Caki2 (cell line): ENCODE measurements at regions not wholly inside any gene's neighbourhood (a gene's known extent, or its start where the extent isn't known, plus 50 kb on each side); places are given as distances from the start of the nearest gene placed in this dataset.
"Not testable (repeated sequence)": the region's sequence is repeated elsewhere in the genome, so short reads cannot be mapped to it uniquely, and the experiment has no call there.

Source experiments
- DNase-seq: peaks from one replicate; pipeline ENCODE4 v3.0.0-alpha.2; 2015; ENCODE audit warnings: low read depth
- in situ Hi-C: cut with HindIII; loops from 2 replicates; pipeline ENCODE4 v1.10.0; 2016; ENCODE audit warnings: low sequenced_read_pairs, low pct_unique_long_range_greater_than_20kb, mixed read lengths

DNA sequence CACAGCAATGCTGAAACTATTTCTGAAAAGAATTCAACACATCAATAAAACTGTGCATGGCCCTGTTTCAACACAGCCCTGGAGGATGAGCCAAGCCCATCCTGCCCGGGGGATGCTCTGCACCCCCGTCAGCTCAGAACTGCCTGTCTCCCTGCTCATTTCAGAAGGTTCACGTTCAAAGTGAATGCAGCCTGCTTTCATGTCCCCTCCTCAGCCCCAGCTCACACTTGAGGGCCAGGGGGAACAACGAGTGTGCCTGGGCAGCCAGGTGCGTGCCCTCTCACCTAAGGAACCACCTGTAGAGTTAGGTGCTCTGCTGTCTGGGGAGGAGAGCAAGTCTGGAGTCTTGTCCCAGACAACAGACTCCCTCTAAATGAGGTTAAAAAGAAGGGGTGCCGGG is 348.5 kb upstream of the IRX2 start:
- in situ Hi-C loops, result no loop called here
- no peak for DNase-seq

DNA sequence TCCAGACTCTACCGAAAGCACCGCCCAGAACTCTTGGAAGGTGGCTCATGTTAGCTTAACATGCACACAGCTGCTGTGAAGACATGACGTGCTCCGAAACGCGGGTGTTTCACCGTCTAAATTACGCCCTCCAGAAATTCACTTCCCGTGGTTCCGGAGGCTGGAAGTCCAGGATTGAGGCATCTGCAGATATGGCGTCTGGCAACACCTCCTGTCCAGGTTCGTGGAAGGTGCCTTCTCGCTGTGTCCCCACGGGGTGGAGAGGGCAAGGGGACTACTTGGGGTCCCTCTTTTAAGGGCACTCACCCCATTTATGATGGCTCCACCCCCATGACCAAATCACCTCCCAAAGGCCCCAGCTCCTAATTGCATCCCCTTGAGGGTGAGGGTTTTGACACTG is 348.0 kb upstream of the IRX2 start:
- DNase-seq, result no peak

DNA sequence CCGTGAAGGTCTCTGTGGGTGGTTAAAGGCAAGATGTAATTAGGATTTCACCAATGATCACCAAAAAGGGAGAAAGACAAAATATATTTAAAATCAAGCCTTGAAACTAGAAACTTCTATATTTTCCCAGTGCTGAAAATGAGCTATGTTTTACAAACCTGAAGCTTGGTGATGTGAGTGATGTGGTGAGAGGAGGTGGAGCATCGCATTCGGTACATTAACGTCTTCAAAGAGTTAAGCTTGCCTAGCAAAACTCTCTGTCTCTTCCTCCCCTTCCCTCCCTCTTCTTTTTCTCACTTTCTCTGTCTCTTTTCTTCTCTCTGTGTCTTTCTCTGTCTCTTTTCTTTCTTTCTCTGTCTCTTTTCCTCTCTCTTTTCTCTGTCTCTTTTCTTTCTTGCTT is 347.3 kb upstream of the IRX2 start:
- DNase-seq, result no peak
- in situ Hi-C loops, result no loop called here

More for the DNA sequence above, 348.0 kb upstream of the IRX2 start:
- in situ Hi-C loops, result no loop called here

DNA sequence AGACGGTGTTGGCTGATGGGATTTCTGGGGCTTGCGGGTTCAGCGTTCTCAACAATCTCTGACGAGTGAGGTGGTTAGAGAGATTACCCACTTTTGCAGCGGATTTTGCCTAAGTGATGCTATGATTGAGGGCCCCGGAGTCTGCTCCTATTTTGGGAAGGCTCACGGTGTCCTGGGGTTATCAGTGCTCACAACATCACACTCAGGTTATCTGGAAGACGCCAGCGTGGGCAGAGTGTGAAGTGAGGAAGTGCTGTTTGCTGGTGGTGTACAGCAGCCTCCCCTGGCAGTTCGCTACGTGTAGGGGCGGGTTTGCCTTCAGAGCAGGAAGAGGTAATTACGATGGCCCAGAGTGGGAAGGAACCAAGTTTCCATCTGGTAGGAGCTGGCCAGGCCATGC is 341.2 kb upstream of the IRX2 start:
- DNase-seq, result no peak
- in situ Hi-C loops, result no loop called here

DNA sequence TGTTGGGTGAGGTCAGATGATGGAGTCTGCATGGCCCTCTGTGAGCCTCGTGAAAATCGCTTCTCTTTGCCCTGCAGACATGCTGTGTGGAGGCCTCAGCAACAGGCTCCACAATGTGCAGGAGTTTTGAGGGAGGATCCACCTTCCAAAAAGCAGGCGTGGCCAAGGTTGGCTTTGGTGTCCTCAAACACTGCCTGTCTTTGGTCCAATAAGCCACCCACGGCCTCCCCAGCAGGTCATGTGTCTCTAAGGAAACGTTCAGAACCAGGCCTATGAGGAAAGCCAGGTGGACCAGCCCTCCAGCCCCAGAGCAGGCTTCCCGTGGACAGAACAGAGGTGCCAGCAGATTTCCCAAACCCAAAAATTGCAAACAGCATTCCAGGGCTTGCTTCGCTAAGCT is 340.7 kb upstream of the IRX2 start:
- in situ Hi-C loops, result no loop called here

DNA sequence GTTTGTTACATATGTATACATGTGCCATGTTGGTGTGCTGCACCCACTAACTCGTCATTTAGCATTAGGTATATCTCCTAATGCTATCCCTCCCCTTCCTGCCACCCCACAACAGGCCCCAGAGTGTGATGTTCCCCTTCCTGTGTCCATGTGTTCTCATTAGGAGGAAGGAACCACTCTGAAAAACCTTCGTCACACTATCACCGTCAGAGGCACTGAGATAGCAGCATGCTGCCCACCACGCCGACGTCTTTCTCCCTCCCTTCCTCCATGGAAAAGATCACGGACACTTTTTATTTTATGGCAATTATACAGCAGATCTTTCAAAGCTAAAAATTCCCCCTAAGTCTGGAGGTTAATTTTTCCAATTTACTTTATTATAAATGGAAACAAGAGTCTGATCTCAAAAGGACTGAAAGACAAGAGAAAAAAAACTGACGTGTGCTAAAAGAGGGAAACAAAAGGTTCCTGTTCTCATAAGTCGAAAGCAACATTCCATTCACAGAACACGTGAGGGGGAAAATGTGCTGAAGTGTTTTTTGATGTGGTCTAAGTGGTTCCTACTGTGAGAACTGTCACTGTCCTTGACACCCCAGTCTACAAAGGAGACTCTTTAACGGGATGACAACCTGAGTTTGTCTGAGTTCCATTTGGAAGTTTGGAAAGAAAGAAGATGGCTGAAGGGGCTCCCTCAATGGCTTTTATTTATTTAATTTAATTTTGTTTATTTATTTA is 339.7 kb upstream of the IRX2 start:
- in situ Hi-C loops, result no loop called here
- no peak for DNase-seq

More for the DNA sequence above, 340.7 kb upstream of the IRX2 start:
- DNase-seq, result no peak

DNA sequence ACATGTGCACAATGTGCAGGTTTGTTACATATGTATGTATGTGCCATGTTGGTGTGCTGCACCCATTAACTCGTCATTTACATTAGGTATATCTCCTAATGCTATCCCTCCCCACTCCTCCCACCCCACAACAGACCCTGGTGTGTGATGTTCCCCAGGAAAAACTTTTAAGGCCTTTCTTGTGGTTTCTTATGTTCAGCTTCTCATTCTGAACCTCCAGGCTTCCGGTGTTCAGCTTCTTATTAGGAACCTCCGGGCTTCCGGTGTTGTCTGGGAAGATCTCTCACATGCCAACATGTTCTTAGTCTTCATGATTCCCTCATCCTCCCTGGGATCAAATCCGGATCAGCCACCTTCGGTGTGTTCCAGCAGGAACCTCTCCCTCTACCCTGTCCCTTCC is 338.8 kb upstream of the IRX2 start:
- DNase-seq, in situ Hi-C loops: not testable (repeated sequence)

DNA sequence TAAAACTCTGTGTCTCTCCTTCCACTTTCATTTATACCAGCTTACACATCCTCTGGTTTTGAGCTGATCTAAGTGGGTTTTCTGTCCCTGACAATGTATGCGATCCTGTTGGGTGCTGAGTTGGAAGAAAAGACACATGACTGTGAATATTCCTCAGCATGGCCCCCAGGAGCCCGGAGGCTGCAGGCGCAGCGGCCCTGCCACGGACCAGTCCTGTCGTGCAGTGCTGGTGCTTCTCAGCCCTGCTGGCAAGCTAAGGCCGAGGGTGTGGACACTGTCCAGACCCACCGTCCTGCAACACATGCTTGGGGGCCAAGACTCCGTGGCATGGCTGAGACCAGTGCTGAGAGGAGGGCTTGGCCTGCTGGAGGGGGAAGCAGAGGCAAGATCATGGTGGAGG is 328.9 kb upstream of the IRX2 start:
- DNase-seq, result no peak
- in situ Hi-C loops, result no loop called here

DNA sequence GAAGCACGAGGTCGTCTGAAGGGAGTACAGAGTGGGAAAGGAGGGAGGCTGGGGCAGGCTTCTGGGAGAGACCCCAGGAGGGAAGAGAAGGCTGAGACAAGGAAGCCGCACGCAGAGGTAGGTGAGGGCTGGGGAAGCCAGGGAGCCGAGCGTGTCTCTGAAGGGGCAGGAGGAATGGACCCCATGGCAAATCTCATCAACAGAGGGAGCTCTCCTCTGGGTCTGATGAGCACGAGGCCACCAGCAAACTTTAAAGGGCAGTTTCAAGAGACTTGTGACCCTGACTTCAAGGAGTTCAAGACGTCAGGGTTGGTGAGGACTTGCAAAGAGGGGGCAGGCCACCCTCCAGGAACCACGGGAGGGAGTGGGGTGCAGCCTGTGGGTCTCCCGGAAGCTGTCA is 326.2 kb upstream of the IRX2 start:
- in situ Hi-C loops, result no loop called here
- DNase-seq, result no peak

DNA sequence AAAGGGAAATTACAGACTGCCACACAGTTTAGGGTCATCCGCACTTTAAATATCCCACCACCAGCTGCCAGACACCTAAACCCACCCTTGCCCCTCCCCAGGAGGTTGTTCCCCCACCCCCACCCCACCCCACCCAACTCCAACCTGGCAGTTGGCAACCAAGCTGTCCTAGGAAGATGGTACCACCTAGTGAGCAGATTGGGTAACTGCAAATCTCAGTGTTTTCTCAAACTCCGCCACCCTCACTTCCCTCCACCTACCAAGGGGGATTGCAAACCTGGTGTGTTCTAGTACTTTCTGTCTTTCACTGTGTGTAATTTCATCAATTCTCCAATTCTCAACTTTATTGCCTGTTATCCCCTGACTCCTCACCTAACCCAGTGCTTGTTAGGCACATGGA is 323.8 kb upstream of the IRX2 start:
- no peak for DNase-seq
- in situ Hi-C loops, result no loop called here

DNA sequence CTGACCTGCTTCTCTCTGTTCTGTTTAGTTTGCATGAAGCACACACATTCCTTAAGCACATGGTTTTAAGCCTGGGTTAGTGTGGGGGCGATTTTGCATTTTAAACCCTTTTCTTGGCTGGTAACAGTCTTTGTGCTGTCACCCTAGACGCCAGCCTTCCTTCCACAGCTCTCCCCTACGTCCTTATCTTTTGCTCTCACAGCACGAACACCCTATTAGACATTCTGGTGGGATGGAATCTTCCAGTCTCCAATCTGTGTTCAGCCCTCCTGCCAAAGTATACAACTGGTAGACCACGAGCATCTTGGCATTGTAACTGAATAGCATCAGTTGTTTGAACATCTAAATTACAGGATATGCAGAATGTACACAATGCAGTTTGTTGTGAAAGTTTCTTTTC is 316.9 kb upstream of the IRX2 start:
- DNase-seq, result no peak
- in situ Hi-C loops, result no loop called here

DNA sequence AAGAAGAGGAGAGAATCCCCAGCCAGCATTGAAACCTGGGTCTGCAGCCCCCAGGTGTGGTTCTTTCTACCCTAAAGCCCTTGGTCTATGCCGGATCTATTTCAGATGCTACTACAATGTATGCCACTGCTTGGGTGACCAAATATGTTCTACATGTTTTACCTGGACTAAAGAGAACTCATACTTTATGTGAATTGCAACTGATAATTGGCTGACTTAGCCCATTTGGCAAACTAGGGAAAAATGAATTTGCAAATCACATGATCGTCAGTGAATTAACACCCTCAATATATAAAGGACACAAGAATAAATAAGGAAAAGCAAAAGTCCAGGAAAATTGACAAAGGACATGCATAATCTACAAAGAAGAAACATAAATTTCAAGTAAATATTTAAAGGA is 308.8 kb upstream of the IRX2 start:
- in situ Hi-C loops, result no loop called here
- no peak for DNase-seq

DNA sequence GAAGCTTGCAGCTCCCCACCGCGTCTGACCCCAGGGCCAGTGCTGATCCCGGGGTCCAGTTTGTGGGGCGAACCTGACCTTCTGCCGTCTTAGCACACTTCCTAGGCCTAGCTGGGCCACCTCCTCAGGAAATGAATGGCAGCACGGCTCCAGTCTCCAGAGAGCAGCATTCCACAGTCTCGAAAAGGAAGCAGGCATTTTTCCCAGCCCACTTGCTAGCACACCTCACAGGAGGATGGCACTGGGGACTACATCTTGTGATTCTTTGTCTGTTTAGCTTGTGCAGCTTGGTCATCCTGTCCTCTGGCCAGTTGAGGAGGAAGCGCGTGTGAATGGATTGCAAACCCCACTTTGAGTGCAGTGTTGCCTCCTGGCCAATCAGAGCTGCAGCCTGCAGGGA is 308.0 kb upstream of the IRX2 start:
- no peak for DNase-seq
- in situ Hi-C loops, result no loop called here

DNA sequence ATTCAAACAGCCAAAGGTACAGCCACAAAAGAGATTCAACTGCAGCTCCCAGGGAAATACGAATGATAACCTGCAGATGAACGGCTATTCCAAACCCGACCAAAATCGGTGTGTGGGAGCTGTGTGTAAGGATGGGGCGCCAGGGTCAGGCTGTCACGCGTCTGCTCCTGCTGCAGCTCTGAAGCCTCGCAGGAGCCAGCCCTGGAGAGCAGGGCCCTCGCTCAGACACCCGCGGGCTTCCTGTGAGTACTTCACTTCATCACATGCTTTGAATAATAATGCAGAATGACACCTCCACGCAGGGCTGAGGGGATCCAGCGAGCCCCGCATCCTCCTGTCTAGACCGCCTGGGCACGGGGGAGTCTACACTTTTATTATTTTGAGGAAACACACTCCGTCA is 307.5 kb upstream of the IRX2 start:
- in situ Hi-C loops, result no loop called here
- no peak for DNase-seq

DNA sequence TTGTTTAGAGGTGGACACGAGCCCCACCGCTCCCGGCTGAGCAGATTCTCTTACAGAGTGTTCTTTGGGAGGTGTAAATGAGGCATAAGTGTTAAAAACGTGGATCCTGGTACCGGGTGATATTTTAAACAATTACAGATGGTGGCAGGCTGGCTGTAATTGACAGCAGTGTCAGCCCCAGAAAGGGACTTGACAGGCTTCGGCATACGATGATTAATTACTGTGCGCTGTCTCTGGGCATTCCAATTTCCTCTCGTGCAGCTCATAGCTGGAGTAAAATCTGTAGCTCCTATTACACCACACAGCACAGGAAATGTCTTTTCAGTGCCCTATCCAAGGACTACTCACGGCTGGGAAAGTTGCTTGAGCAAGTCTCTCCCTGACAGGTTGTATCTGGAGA is 305.4 kb upstream of the IRX2 start:
- in situ Hi-C loops, result no loop called here

DNA sequence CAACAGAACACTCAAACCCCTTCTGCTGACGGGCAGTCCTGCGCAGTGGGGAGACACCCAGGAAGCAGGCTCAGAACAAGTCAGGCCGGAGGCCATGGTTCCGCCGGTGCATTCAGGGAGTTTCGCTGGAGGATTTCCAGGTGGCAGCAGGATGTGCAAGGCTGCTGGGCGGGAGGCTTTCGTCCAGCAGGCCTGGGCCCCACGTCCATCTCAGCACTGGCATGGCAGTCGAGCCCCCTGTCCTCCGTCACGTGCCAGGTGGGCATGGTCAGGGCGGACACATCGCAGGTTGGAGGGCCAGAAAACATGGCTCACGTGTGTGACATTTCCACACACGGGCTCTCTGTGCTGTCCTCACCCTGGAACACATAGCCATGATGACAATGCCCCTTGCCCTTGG is 299.9 kb upstream of the IRX2 start:
- no peak for DNase-seq
- in situ Hi-C loops, result no loop called here

More for the DNA sequence above, 305.4 kb upstream of the IRX2 start:
- DNase-seq, result no peak

DNA sequence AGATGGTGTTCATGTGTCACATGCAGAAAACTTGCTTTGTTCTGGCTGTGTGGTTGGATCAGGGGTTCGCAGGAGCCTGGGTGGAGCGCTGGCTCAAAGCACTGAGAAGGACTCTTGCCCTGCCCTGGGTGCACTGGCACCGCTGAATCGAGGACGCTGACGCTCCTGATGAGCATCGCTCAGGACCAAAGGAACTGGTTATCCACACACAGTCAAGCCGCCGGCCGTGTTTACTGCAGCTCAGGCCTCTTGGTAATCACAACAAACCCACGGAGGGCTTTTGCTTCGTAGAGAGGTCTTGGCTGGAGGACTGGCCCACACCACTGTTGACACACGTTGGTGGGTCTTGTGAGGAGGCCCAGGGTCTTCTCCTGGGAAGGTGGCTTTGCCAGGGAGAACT is 299.4 kb upstream of the IRX2 start:
- in situ Hi-C loops, result no loop called here
- DNase-seq, result no peak

DNA sequence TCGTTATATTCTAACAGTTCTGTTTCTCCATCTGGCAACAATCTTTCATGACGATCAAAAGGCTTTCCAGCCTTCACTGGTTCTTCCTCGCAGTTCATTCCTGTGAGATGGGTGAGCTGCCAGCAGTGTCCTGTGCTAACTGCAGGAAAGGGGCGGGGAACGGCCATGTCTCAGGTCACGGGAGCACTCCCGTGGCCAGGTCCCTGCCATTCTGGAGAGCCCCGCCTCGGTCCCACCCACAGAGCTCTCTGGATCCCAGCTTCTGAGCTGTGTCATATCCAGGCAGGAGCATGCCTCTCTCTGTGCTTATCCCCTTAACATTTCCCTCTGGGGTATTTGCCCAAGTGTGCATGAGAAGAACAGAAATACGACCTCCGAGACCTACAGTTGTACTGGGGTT is 297.8 kb upstream of the IRX2 start:
- in situ Hi-C loops, result no loop called here

DNA sequence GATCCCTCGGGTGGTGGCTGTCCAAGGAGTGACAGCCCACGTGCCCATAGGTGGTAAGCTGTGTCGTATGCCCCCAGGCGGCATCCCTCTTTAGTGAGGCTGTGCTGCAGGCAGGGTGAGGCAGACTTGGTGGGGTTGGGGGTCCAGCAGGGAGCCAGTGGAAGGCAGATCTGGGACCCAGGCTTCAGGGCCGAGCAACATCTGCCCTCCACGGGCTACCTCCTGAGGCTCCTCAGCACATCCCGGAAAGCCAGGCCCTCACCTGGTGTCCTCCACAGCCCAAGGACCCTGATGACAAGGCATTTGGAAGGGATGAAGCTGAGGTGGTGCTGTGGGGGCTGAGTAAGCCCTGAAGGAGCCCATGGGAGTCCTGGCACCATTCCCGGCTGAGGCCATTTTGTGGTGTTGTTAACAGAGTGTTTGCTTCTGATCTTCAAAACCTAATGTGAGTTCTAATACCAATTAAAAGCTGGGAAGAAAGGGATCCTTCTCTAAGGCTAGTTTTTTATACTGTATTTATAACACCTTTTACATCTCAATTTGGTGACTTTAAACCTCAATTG is 295.8 kb upstream of the IRX2 start:
- in situ Hi-C loops, result no loop called here
- DNase-seq, result no peak

More for the DNA sequence above, 297.8 kb upstream of the IRX2 start:
- DNase-seq, result no peak

DNA sequence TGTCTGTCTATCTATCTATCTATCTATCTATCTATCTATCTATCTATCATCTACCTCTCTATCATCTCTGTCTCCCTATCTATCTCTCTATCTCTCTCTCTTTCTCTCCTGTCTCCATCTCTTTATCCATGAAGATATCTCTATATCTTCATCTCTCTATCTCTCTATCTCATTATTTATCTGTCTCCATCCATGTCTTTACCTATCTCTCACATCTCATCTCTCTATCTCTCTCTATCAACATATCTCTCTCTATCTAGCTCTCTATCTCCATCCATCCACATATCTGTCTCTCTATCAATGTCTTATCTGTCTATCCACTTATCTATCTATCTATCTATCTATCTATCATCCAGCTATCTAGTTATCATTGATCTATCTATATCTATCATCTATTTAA is 292.1 kb upstream of the IRX2 start:
- no peak for DNase-seq
- in situ Hi-C loops, result no loop called here
